OCI-LY1 (cell line): ENCODE measurements at regions not wholly inside any gene's neighbourhood (a gene's known extent, or its start where the extent isn't known, plus 50 kb on each side); places are given as distances from the start of the nearest gene placed in this dataset.

Experiments
- H2AFZ ChIP-seq: fragments of 200-600 bp; sonication (generic), shearing (Covaris generic); 2 replicates; pipeline ENCODE4 v1.6.0; 2014; ENCODE audit warnings: antibody characterized with exemption, mild to moderate bottlenecking, low read length
- H3F3A ChIP-seq: fragments of 200-600 bp; sonication (generic), shearing (Covaris generic); 2 replicates; pipeline ENCODE4 v1.6.0; 2014; ENCODE audit warnings: mild to moderate bottlenecking, antibody characterized with exemption, low read length, moderate library complexity; ENCODE audit not compliant: insufficient read depth
- H3K27ac ChIP-seq: fragments of 200-600 bp; sonication (generic); 2 replicates; pipeline ENCODE4 v1.5.1; 2014; ENCODE audit warnings: low read length, mixed run types, mild to moderate bottlenecking, low read depth; ENCODE audit not compliant: poor library complexity, severe bottlenecking
- H3K27me3 ChIP-seq: fragments of 200-600 bp; sonication (generic); 2 replicates; pipeline ENCODE4 v1.6.0; 2014; ENCODE audit warnings: antibody characterized with exemption, mild to moderate bottlenecking, low read length, moderate library complexity; ENCODE audit not compliant: insufficient read depth
- H3K36me3 ChIP-seq: fragments of 200-600 bp; sonication (generic); 2 replicates; pipeline ENCODE4 v1.6.1; 2014; ENCODE audit warnings: mild to moderate bottlenecking, antibody characterized with exemption, low read length, moderate library complexity, mixed read lengths; ENCODE audit not compliant: insufficient read depth
- H3K4me1 ChIP-seq: fragments of 200-600 bp; sonication (generic); 2 replicates; pipeline ENCODE4 v1.5.1; 2014; ENCODE audit warnings: mild to moderate bottlenecking, low read length, moderate library complexity; ENCODE audit not compliant: insufficient read depth, severe bottlenecking
- H3K4me2 ChIP-seq: fragments of 200-600 bp; sonication (generic), shearing (Covaris generic); 2 replicates; pipeline ENCODE4 v1.6.1; 2014; ENCODE audit warnings: low read length
- H3K4me3 ChIP-seq: fragments of 200-600 bp; sonication (generic); 2 replicates; pipeline ENCODE4 v1.5.1; 2014; ENCODE audit warnings: low read length, low read depth, mild to moderate bottlenecking, mixed read lengths; ENCODE audit not compliant: poor library complexity, severe bottlenecking
- H3K79me2 ChIP-seq: fragments of 200-600 bp; shearing (Covaris generic); 2 replicates; pipeline ENCODE4 v1.6.1; 2016; ENCODE audit warnings: mixed run types, low read length, mixed read lengths; ENCODE audit not compliant: insufficient read depth
- H3K9ac ChIP-seq: fragments of 200-600 bp; sonication (generic), shearing (Covaris generic); 2 replicates; pipeline ENCODE4 v1.6.1; 2014; ENCODE audit warnings: mild to moderate bottlenecking, low read length, mixed read lengths
- H3K9me2 ChIP-seq: fragments of 200-600 bp; sonication (generic), shearing (Covaris generic); 2 replicates; pipeline ENCODE4 v1.6.1; 2014; ENCODE audit warnings: low read depth, mild to moderate bottlenecking, low read length, mixed read lengths
- H3K9me3 ChIP-seq: fragments of 200-600 bp; shearing (Covaris generic); 2 replicates; pipeline ENCODE4 v1.6.1; 2014; ENCODE audit warnings: low read length, mixed read lengths
- H4K20me1 ChIP-seq: fragments of 200-600 bp; sonication (generic), shearing (Covaris generic); 2 replicates; pipeline ENCODE4 v1.6.0; 2016; ENCODE audit warnings: mild to moderate bottlenecking, low read length; ENCODE audit not compliant: insufficient read depth
- CTCF ChIP-seq: fragments of 200-600 bp; sonication (generic), shearing (Covaris generic); IDR thresholded peaks from 2 replicates; pipeline ENCODE4 v1.5.1; 2017; ENCODE audit warnings: mild to moderate bottlenecking, antibody characterized with exemption, low read length, moderate library complexity, mixed read lengths
- EZH2 ChIP-seq: fragments of 200-600 bp; sonication (generic), shearing (Covaris generic); IDR thresholded peaks from 2 replicates; pipeline ENCODE4 v1.8.0; 2017; ENCODE audit warnings: borderline replicate concordance, mixed run types, mild to moderate bottlenecking, antibody characterized with exemption, low read length, moderate library complexity, mixed read lengths

- Histone ChIP-seq H3F3A (no peaks in the 10 kb centered on the region), H3K27ac (no peak overlapping the region), H3K9me3 (no peaks in the 10 kb centered on the region), H3K27me3 (no peaks in the 10 kb centered on the region), H2AFZ (no peak overlapping the region), H3K4me1 (no peaks in the 10 kb centered on the region), H3K4me3 (no peak overlapping the region), H3K79me2 (no peaks in the 10 kb centered on the region), H3K9ac (no peak overlapping the region), H3K4me2 (no peak overlapping the region), H3K9me2 (no peaks in the 10 kb centered on the region), H3K36me3 (no peaks in the 10 kb centered on the region), H4K20me1 (no peaks in the 10 kb centered on the region)
- TF ChIP-seq EZH2 (no peak), CTCF (no peak)
Observed at GRCh38 chr5:120400356-120400755, 63.7 kb upstream of the PRR16 start.

GRCh38 chr5:120402606-120403005 is 61.5 kb upstream of the PRR16 start:
- no peaks in the 10 kb centered on the region for H3K9me3 ChIP-seq
- H3K9me2 ChIP-seq = no peaks in the 10 kb centered on the region
- H3K4me2 ChIP-seq = no peak overlapping the region
- H3K27ac ChIP-seq = no peak overlapping the region
- no peaks in the 10 kb centered on the region for H4K20me1 ChIP-seq
- no peaks in the 10 kb centered on the region for H3K79me2 ChIP-seq
- no peak overlapping the region for H3K4me3 ChIP-seq
- no peak for TF ChIP-seq CTCF
- no peak for TF ChIP-seq EZH2
- no peaks in the 10 kb centered on the region for H3F3A ChIP-seq
- no peak overlapping the region for H3K9ac ChIP-seq
- H2AFZ ChIP-seq = no peak overlapping the region
- no peaks in the 10 kb centered on the region for H3K27me3 ChIP-seq
- no peaks in the 10 kb centered on the region for H3K36me3 ChIP-seq
- H3K4me1 ChIP-seq = no peaks in the 10 kb centered on the region

GRCh38 chr5:120405286-120405864 is 58.7 kb upstream of the PRR16 start:
- Histone ChIP-seq H3K9me2 (no peaks in the 10 kb centered on the region), H3K27ac (no peak overlapping the region), H3K27me3 (no peaks in the 10 kb centered on the region), H3K79me2 (no peaks in the 10 kb centered on the region), H3K36me3 (no peaks in the 10 kb centered on the region), H3K9me3 (no peaks in the 10 kb centered on the region), H3K4me3 (no peak overlapping the region), H3K4me2 (no peak overlapping the region), H3K4me1 (no peaks in the 10 kb centered on the region), H3F3A (no peaks in the 10 kb centered on the region), H4K20me1 (no peaks in the 10 kb centered on the region), H2AFZ (no peak overlapping the region), H3K9ac (no peak overlapping the region)
- no peak for TF ChIP-seq CTCF
- no peak for TF ChIP-seq EZH2
